GM21381 (cell line): ENCODE measurements at regions not wholly inside any gene's neighbourhood (a gene's known extent, or its start where the extent isn't known, plus 50 kb on each side); places are given as distances from the start of the nearest gene placed in this dataset.

Experiments
- ATAC-seq: cut with Tn5 transposase; IDR thresholded peaks from one replicate; pipeline ENCODE4 v1.9.1; 2021; ENCODE audit warnings: mild to moderate bottlenecking, moderate library complexity; ENCODE audit not compliant: unreplicated experiment

DNA sequence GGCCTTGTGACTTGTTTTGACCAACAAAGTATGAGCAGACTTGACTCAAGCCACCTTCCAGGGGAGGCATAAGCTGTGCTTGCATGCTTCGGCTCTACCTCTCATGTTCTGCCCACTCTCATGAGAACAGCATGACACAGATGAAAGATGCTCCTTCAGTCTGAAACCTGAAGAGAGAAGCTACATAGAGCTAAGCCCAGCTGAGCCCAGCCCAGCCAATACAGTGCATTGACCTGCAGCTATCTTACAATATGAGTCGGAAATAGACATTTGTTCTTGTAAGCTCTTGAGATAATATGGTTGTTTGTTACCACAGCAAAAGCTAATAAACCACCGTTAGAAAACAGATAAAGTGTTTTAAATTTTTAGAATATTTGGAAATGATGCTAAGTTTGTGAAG lies 426.7 kb upstream of the PKDCC start:
- no peak for ATAC-seq

DNA sequence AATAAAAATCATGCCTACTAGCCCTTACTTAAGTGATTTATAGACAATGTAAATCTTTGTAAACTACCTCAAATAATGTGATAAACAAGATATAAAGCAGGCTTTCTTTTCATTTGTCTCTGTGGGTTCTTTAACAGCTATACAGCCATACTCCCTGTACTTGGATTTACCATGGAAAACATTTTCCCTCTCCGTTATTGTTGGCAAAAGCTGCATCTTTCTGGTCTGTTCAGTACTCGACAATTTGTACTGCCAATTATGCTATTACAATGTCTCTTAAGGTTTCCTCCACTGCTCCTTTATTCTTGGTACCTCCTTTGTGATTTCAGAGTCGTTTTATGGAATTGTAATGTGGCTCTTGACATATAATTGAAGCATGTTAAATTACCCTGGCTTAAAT lies 426.3 kb upstream of the PKDCC start:
- ATAC-seq, result no peak

DNA sequence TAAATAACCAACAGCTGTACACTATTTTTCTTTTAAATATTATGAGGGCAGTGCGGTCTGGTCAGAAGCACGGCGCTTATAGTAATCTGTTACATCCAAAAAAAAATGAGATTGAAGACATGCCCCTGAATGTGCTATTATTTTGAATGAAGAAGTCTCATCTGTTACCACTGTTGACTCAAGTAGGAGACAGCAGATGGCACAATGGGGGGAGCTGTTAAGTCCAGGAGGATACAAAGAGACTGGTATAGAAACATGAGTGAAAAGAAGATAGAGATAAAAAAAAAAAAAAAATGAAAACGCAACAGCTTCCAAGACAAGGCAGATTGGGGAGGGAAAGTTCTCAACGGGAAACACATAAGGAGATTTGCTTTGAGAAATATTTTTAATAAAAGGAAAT lies 425.5 kb upstream of the PKDCC start:
- ATAC-seq, result no peak

DNA sequence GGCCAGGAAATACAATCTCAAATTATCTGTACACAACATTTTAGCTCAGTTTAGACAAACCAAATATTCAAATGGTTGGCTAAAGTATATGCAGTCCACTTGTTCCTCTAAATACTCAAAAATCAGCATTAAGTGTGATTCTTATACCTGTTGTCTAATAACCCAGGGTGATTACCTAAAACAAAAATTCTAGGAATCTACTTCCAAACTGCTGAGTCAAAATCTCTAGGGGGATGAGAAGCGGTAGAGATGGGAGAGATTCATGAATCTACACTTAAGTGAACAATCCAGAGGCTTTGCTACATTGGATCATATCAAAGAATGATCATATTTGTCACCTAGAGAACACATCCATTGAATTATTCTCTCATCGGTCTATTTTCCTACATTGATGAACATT lies 420.9 kb upstream of the PKDCC start:
- ATAC-seq, result no peak

DNA sequence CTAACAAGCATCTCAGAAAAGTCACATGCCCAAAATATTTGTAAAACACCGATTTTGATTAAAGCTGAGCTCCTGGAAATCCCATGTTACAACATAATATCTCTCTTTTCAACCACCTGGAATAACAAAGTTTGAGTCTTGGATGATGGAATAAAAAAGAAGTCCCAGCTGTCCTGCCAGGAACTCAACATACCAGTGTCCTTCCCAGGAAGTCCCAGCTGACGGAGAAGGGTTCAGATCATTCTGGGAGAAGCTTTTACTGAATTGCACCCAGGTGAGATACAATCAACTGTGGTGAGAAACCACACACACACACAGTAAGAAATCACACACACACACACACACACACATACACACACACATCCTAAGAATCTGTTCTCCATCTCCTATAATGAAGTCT lies 413.1 kb upstream of the PKDCC start:
- no peak for ATAC-seq

GRCh38 chr2:41644936-41645335 lies 402.9 kb upstream of the PKDCC start:
- no peak for ATAC-seq

- ATAC-seq, result no peak
These were observed 400.3 kb upstream of the PKDCC start for GRCh38 chr2:41647468-41648050.

DNA sequence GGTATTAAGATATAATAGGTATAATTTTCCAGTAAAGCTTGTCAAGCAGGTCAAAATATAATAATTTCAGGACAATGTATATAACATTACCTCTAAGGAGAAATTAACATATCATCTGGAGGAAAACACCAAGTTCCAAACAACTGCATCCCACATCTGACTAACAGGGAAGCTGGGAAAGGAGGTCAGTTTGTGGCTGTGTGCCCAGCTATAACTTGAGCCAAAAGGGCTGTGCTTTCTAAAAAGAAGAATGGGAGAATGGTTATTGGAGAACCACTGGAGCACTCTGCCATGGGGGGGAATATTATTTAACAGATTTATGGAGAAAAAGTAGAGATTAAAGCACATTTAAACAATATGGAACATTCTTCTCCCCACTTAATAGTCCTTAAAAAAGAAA lies 390.6 kb upstream of the PKDCC start:
- no peak for ATAC-seq

- ATAC-seq, result no peak
These were observed 388.1 kb upstream of the PKDCC start for GRCh38 chr2:41659758-41660157.

- ATAC-seq, result no peak
These were observed 385.4 kb upstream of the PKDCC start for GRCh38 chr2:41662461-41662860.

DNA sequence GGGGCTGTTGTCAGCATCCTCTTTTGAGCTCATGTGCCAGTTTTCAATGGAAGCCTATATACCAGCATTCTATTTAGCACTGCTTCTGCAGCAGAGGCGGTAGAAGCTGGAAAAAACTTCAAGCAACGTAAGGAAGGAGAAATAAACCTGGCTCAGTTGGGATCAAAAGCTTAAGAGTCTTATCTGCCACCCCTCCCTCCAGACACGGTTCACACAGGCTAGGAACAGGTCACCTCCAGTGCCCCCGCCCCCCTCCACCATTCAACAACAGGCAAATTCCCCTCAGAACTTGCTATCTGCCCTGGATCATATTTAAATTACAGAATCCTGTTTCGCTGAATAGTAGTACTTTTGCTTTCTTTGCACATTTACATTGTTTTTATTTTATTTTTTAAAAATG lies 384.8 kb upstream of the PKDCC start:
- ATAC-seq, result no peak

- ATAC-seq, result no peak
These were observed 379.3 kb upstream of the PKDCC start for GRCh38 chr2:41668529-41668928.

GRCh38 chr2:41678639-41679038 lies 369.2 kb upstream of the PKDCC start:
- ATAC-seq, result no peak

DNA sequence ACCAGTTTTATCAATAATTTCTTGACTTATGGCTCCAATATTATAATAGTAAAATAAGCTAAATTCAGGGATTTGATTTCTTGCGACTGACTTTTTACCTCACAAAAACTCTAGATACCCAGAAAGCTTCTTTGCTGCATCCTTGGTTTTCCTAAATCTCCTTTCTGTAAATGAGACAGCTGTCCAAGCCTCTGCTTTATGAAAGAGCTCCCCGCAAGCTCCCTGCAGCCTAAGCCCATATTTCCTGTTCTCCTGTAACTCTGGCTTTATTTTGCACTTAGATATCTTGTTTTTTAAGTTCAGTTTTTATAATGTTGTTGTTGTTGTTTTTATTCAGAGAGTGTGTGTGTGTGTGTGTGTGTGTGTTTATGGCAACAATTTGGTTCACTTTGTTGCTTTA lies 361.7 kb upstream of the PKDCC start:
- ATAC-seq, result no peak

GRCh38 chr2:41691561-41691960 lies 356.3 kb upstream of the PKDCC start:
- no peak for ATAC-seq

GRCh38 chr2:41694536-41695049 lies 353.2 kb upstream of the PKDCC start:
- ATAC-seq, result no peak

DNA sequence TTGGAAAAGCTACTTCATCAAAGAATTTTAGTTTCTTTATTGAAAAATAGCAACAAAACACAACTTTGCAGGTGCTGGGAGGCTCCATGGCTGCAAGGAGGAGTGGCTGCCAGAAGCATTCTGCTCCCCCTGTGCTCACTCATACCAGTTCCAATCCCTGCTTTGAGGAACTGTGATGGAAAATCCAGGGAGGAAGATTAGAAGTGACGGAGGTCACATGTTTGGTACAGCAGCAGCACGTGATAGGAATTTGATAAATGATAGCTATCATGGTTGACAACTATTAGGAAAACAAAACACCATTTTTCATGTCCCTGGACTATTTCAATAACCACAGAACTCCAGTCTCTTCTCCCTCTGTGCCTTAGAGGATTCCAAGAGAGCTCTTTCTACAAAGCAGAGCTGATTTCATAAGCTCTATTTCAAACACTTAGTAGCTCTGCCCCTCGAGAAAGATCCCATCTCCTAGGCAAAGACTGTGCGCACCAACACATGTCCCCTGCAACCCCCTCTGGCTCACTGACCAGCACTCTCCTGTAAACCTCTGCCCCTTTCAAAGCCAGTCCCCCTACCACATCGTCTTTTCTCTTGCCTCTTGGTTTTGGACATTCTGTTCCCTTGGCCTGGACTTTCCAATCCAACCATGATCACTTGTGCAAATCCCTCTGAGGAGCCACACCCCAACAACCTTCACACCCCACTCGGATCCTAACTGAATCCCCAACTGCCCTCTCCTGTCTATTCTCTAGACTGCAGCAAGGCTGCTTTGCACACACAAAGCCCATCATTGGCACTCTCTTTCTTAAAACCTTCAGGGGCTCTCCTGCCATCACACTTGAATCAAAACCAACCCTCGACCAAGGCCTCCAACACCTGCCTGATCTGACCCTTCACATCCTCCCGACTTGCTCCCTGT lies 352.4 kb upstream of the PKDCC start:
- no peak for ATAC-seq

GRCh38 chr2:41697389-41697788 lies 350.4 kb upstream of the PKDCC start:
- ATAC-seq, result no peak

GRCh38 chr2:41698678-41699422 lies 349.0 kb upstream of the PKDCC start:
- ATAC-seq, result no peak

- ATAC-seq, result no peak
These were observed 346.6 kb upstream of the PKDCC start for GRCh38 chr2:41701231-41701630.

GRCh38 chr2:41703123-41703522 lies 344.7 kb upstream of the PKDCC start:
- no peak for ATAC-seq

- no peak for ATAC-seq
These were observed 342.2 kb upstream of the PKDCC start for GRCh38 chr2:41705634-41706033.
